Hematopoietic multipotent progenitor cell treated with erythropoietin and hydrocortisone succinate and interleukin-3 and kit ligand, for 4 days (in vitro differentiated cells): ENCODE measurements at regions not wholly inside any gene's neighbourhood (a gene's known extent, or its start where the extent isn't known, plus 50 kb on each side); places are given as distances from the start of the nearest gene placed in this dataset.
"Not testable (repeated sequence)": the region's sequence is repeated elsewhere in the genome, so short reads cannot be mapped to it uniquely, and the experiment has no call there.

Source experiments
- DNase-seq: peaks from one replicate; pipeline ENCODE4 v3.0.0-alpha.2; 2015

GRCh38 chr7:106562711-106563366 is 98.1 kb downstream of the CCDC71L start:
- DNase-seq: peak; percentile 41

GRCh38 chr7:106561666-106562411 is 99.1 kb downstream of the CCDC71L start:
- DNase-seq: no peak

GRCh38 chr7:106561151-106561550 is 99.8 kb downstream of the CCDC71L start:
- no peak for DNase-seq

GRCh38 chr7:106560482-106560881 is 100.5 kb downstream of the CCDC71L start:
- DNase-seq: no peak

- DNase-seq: not testable (repeated sequence)
Observed at GRCh38 chr7:106556244-106556643, 104.7 kb downstream of the CCDC71L start.

- DNase-seq: not testable (repeated sequence)
Observed at GRCh38 chr7:106554623-106555022, 106.3 kb downstream of the CCDC71L start.

- DNase-seq: no peak
Observed at GRCh38 chr7:106553446-106553836, 107.5 kb downstream of the CCDC71L start.

- no peak for DNase-seq
Observed at GRCh38 chr7:106552645-106553445, 108.1 kb downstream of the CCDC71L start.

GRCh38 chr7:106551936-106552335 is 109.0 kb downstream of the CCDC71L start:
- DNase-seq: no peak

- no peak for DNase-seq
Observed at GRCh38 chr7:106548491-106548890, 112.5 kb downstream of the CCDC71L start.

- DNase-seq: no peak
Observed at GRCh38 chr7:106545275-106545674, 115.7 kb downstream of the CCDC71L start.

GRCh38 chr7:106543221-106543757 is 117.7 kb downstream of the CCDC71L start:
- no peak for DNase-seq

GRCh38 chr7:106542550-106543220 is 118.3 kb downstream of the CCDC71L start:
- peak; percentile 93 for DNase-seq

- no peak for DNase-seq
Observed at GRCh38 chr7:106538638-106539037, 122.3 kb downstream of the CCDC71L start.

GRCh38 chr7:106537119-106537518 is 123.8 kb downstream of the CCDC71L start:
- peak; percentile 11 for DNase-seq

- no peak for DNase-seq
Observed at GRCh38 chr7:106536079-106536478, 124.9 kb downstream of the CCDC71L start.

- DNase-seq: no peak
Observed at GRCh38 chr7:106535234-106535932, 125.6 kb downstream of the CCDC71L start.

GRCh38 chr7:106534271-106534846 is 126.6 kb downstream of the CCDC71L start:
- no peak for DNase-seq

GRCh38 chr7:106530183-106530582 is 130.8 kb downstream of the CCDC71L start:
- DNase-seq: not testable (repeated sequence)

- DNase-seq: not testable (repeated sequence)
Observed at GRCh38 chr7:106526617-106527016, 134.3 kb downstream of the CCDC71L start.

GRCh38 chr7:106524690-106525059 is 136.3 kb downstream of the CCDC71L start:
- peak; percentile 41 for DNase-seq

- no peak for DNase-seq
Observed at GRCh38 chr7:106523482-106523881, 137.5 kb downstream of the CCDC71L start.
